ENCODE measurements at regions not wholly inside any gene's neighbourhood (a gene's known extent, or its start where the extent isn't known, plus 50 kb on each side); places are given as distances from the start of the nearest gene placed in this dataset.

DNA sequence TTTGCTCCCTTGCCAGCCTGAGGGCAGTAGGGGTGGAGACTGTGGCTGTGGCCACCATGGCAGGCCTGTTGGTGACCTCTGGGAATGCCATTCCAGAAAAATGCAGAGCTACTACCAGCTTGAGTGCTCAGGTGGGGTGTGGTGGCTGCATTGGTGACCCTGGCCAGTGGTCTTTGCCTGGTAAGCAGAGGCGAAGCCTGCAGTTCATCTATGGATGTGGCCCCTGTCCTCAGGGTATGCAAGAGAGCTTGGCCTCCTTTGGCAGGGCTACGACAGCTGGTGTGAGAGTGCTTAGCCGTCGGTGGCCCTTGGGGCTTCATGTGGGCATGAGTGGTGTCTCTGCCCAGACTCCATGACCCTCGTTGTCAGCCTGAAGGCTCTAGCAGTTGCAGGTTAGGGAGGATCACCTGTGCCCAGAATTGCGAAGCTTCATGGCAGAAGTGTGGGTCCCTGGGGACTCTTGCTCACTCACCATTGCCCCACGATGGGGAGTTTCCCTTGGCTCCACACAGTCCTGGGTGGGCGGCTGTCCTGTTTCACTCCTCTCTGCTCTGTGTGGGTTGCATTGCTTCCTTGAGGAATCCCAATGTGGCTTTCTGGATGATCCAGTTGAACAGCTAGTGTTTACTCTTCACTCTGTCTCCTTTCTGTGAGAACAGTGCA, 117.9 kb upstream of the CDH12 start:
- no peak for DNase-seq

DNA sequence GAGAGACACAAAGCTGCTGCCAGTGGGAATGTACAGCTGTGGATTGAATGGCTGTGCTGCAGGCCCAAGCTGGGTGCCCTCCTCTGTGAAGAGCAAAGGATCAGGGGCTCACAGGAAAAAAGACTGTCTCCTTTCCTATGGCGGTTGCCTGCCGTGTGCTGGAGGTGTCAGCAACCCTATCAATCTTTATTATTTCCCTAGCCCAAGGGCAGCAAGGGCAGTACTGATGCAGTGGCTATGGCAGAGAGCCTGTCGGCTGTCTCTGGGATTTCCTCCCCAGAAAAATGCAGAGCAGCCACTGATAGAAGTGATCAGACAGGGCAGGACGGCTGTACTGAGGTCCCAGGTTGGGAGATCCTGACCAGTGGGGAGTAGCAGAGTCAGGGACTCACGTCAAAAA, 117.3 kb upstream of the CDH12 start:
- no peak for DNase-seq

- no peak for DNase-seq
Measured at GRCh38 chr5:22968386-22968785, 115.2 kb upstream of the CDH12 start.

DNA sequence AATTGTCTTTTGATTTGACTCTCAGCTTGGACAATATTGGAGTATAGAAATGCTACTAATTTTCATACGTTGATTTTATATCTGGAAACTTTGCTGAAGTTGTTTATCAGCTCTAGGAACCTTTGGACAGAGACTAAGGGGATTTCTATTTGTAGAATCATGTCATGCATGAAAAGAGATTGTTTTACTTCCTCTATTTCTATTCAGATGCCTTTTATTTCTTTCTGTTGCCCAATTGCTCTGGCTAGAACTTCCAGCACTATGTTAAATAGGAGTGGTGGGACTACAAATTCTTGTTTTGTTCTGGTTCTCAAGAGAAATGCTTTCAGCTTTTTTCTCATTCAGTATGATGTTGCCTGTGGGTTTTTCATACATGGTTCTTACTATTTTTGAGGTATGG, 112.8 kb upstream of the CDH12 start:
- no peak for DNase-seq

GRCh38 chr5:22964632-22965031, 111.5 kb upstream of the CDH12 start:
- no peak for DNase-seq

DNA sequence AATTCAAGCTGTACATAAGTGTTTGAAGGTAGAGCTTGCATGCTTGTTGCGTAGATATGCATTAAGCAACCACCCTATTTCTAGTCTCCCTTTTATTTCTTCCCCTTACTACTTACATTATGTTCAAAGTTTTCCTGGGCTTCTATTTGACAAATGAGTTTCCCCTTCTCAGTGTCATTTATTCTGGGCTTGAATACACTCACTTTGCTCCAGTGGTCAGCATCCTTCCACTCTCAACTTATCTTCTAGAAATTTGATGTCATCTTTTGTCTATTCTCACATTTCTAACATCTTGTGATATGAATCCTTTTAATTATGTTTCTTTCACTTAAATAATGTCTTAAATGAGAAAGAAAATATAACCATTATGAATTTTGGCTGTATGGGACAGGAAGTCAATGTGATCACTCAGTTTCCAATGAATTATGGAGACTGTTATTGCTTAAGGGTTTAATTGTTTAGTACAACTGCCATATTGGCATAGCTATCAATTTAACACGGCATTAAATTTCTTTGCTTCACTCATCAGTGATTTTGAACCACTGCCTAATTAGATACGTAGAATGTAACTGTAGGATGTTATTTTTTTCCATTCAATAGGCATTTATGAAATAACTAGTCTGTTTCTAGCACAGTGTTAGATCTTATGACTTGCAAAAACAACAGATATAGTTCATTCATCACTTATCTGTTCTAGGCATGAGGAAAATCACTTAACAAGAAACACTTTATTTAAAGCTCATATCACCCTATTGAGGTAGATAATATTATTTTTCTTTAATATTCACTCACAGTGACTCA, 105.5 kb upstream of the CDH12 start:
- DNase-seq = no peak

DNA sequence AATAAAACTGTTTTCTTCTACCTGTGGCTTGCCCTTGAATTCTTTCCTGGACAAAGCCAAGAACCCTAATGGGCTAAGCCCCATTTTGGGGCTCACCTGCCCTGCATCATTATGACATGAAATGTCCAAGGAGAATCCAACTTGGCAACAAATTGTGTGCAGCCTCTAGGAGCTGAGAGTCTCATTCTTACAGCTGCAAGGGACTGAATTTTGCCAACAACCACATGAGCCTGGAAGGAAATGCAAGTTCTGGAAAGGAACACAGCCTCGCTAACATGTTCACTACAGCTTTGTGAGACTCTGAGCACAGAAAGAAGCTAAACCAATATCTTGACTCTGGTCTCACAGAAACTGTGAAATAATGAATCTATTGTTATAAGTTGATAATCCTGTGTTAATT, 94.8 kb upstream of the CDH12 start:
- DNase-seq = no peak

DNA sequence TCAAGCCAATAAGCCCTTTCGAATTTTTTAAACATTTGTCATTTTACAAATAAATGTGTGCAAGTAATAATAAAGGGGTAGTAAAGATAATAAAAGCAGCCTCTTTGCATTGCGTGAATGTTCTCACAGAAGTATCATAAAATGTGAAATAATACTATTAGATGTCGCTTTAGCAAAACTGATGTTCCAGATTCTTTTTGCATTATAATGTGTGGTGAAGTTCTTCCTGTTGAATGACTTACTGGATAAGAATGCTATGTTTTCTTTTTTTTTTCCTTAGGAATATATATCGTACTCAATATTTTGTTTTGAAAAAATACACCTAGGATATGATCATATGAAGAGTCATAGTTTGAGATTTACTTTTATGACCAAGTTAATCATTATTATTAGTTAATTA, 85.2 kb upstream of the CDH12 start:
- no peak for DNase-seq

DNA sequence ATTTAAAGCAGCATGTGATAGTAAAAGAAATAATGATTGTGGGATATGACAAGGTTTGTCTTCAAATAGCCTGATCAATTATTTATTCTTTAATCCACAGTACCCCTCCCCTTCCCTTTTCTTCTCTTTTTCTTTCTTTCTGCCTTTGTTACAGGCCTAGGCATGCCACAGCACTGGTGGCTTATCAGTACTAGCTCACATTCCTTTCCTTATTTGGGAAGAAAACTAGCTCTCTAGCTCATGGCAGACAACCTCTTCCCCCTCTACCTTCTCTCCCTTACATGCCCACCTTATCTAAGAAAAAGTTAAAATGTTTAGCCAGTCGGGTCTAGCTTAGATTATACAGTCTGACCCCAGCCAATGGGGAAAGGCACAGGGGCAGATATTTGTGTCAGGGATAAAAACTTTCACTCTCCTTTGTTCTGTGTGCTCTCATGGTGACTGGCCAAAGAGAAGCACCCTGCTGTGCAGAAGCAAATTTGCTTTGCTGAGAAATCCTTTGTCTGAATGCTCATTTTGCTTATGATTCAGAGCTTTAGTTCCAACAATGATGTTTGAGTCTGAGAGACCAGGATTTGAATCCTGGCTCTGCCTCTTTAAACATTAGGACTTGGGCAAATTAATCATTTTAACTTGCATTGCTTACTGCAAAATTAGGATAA, 75.8 kb upstream of the CDH12 start:
- no peak for DNase-seq

DNA sequence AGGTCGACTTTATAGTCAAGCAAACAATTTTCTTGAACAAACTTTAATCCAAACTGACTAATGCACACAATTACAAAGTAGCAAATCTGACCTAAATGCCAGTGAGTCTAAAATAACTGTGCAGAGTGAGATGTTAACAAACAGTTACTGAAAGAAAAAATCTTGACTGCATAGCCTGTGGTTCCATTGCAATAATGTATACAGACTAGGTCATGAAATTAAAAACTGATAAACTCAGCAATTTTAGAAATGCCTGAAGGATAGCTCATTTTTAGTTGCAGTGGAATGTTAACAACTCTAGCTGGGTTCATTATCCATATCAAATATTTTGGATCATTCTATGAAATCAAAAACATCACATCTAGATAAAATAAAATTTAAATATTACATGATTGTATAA, 73.4 kb upstream of the CDH12 start:
- no peak for DNase-seq

DNA sequence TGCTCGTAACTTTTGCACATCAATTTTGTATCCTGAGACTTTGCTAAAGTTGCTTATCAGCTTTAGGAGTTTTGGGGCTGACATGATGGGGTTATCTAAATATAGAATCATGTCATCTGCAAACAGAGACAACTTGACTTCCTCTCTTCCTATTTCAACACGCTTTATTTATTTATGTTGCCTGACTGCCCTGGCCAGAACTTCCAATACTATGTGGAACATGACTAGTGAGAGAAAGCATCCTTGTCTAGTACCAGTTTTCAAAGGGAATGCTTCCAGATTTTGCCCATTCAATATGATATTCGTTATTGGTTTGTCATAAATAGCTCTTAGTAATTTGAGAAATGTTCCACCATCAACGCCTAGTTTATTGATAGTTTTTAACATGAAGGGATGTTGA, 65.4 kb upstream of the CDH12 start:
- no peak for DNase-seq

GRCh38 chr5:22916393-22916792, 63.2 kb upstream of the CDH12 start:
- DNase-seq = no peak

- DNase-seq = no peak
Measured at GRCh38 chr5:22911019-22911418, 57.9 kb upstream of the CDH12 start.

GRCh38 chr5:22910523-22910922, 57.4 kb upstream of the CDH12 start:
- no peak for DNase-seq

GRCh38 chr5:22908586-22908985, 55.4 kb upstream of the CDH12 start:
- DNase-seq = no peak

DNA sequence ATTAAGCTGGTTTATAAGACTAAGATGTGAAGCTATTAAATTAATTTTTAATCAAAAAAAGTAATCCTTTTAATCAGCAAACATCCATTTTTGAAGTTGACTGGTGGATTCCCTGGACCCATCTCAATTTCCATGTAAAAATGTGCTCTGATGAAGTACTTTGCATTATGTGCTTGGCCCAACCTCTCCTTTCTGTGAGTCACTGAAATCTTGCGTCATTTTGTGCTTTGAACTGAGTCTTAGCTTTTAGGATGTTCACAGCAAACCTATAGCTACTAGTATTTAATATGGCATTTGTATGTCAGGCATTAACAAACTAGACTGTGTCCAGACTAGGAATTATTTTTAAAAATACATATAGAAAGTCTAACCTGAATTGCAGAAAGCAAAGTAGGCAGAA, 55.0 kb upstream of the CDH12 start:
- no peak for DNase-seq
